MM.1S (cell line): ENCODE measurements at regions not wholly inside any gene's neighbourhood (a gene's known extent, or its start where the extent isn't known, plus 50 kb on each side); places are given as distances from the start of the nearest gene placed in this dataset.

Experiments used
- DNase-seq: peaks from one replicate; pipeline ENCODE4 v3.0.0-alpha.2; 2015
- H2AFZ ChIP-seq: fragments of 300-600 bp; sonication (generic); 2 replicates; pipeline ENCODE4 v1.6.0; 2016; ENCODE audit warnings: antibody characterized with exemption, low read length
- H3F3A ChIP-seq: fragments of 300-600 bp; sonication (generic); 2 replicates; pipeline ENCODE4 v1.6.1; 2016; ENCODE audit warnings: mild to moderate bottlenecking, antibody characterized with exemption, low read length, moderate library complexity, mixed read lengths; ENCODE audit not compliant: insufficient read depth
- H3K27ac ChIP-seq: fragments of 300-600 bp; sonication (generic); 2 replicates; pipeline ENCODE4 v1.5.1; 2016; ENCODE audit warnings: mild to moderate bottlenecking, low read length
- H3K27me3 ChIP-seq: fragments of 300-600 bp; sonication (generic); replicated peaks from 2 replicates; pipeline ENCODE4 v1.6.0; 2016; ENCODE audit warnings: low read length; ENCODE audit not compliant: insufficient read depth
- H3K36me3 ChIP-seq: fragments of 300-600 bp; sonication (generic); replicated peaks from 2 replicates; pipeline ENCODE4 v1.6.1; 2016; ENCODE audit warnings: mild to moderate bottlenecking, low read length, mixed read lengths; ENCODE audit not compliant: insufficient read depth
- H3K4me1 ChIP-seq: fragments of 300-600 bp; sonication (generic); 2 replicates; pipeline ENCODE4 v1.6.1; 2016; ENCODE audit warnings: low read length, mixed read lengths
- H3K4me2 ChIP-seq: fragments of 300-600 bp; sonication (generic); 2 replicates; pipeline ENCODE4 v1.6.0; 2016; ENCODE audit warnings: low read depth, low read length
- H3K4me3 ChIP-seq: fragments of 300-600 bp; sonication (generic); 2 replicates; pipeline ENCODE4 v1.5.1; 2016; ENCODE audit warnings: low read length, mixed read lengths
- H3K79me2 ChIP-seq: fragments of 300-600 bp; sonication (generic); 2 replicates; pipeline ENCODE4 v1.6.1; 2016; ENCODE audit warnings: mixed run types, low read length, mixed read lengths
- H3K9ac ChIP-seq: fragments of 300-600 bp; sonication (generic); 2 replicates; pipeline ENCODE4 v1.6.1; 2016; ENCODE audit warnings: low read length, mixed read lengths
- H3K9me2 ChIP-seq: fragments of 300-600 bp; sonication (generic); replicated peaks from 2 replicates; pipeline ENCODE4 v1.6.1; 2016; ENCODE audit warnings: mild to moderate bottlenecking, low read length, mixed read lengths; ENCODE audit not compliant: insufficient read depth
- H3K9me3 ChIP-seq: fragments of 300-600 bp; sonication (generic); replicated peaks from 2 replicates; pipeline ENCODE4 v1.6.1; 2016; ENCODE audit warnings: mild to moderate bottlenecking, low read length, mixed read lengths; ENCODE audit not compliant: insufficient read depth
- H4K20me1 ChIP-seq: fragments of 300-600 bp; sonication (generic); 2 replicates; pipeline ENCODE4 v1.6.1; 2016; ENCODE audit warnings: mild to moderate bottlenecking, low read length, moderate library complexity, mixed read lengths; ENCODE audit not compliant: insufficient read depth
- CTCF ChIP-seq: fragments of 300-600 bp; sonication (generic); IDR thresholded peaks from 2 replicates; pipeline ENCODE4 v1.5.1; 2016; ENCODE audit warnings: antibody characterized with exemption, low read length, mixed read lengths
- EZH2 ChIP-seq: fragments of 300-600 bp; sonication (generic); optimal IDR thresholded peaks from 2 replicates; pipeline ENCODE3; 2017; ENCODE audit warnings: low read depth, mild to moderate bottlenecking, antibody characterized with exemption, low read length, mixed read lengths
- EZH2phosphoT487 ChIP-seq: fragments of 300-600 bp; sonication (generic); IDR thresholded peaks from 2 replicates; pipeline ENCODE4 v1.6.1; 2018; ENCODE audit warnings: antibody characterized with exemption, low read length

GRCh38 chr2:37425408-37425807 is 81.0 kb downstream of the QPCT start:
- no peak overlapping the region for H2AFZ ChIP-seq
- H4K20me1 ChIP-seq: no peaks in the 10 kb centered on the region
- H3K4me3 ChIP-seq: no peak overlapping the region

DNA sequence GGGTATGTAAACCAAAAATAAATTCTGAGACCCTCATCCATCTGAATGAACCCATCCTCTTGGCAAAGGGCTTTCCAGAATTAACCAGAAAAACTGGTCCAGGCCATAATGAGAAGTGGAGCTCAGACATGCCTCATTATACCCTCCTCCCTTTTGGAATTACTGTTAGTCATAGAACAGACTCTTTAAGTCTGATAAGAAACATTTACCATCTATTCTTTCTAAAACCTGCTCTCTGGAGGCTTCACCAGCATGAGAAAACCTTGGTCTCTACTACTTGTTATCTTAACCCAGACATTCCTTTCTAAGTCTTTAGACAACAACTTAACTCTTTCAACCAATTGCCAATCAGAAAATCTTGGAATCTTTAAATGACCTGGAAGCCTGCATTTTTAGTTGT is 82.8 kb downstream of the QPCT start:
- H3K36me3 ChIP-seq: no peaks in the 10 kb centered on the region
- H3K4me3 ChIP-seq: no peak overlapping the region
- no peaks in the 10 kb centered on the region for H3K27me3 ChIP-seq
- DNase-seq: no peak
- no peaks in the 10 kb centered on the region for H3K79me2 ChIP-seq
- H3K4me1 ChIP-seq: no peaks in the 10 kb centered on the region
- no peak overlapping the region for H3K4me2 ChIP-seq
- H3F3A ChIP-seq: no peaks in the 10 kb centered on the region
- H2AFZ ChIP-seq: no peak overlapping the region
- no peaks in the 10 kb centered on the region for H4K20me1 ChIP-seq
- H3K9ac ChIP-seq: no peak overlapping the region
- no peaks in the 10 kb centered on the region for H3K9me2 ChIP-seq
- H3K27ac ChIP-seq: no peak overlapping the region
- H3K9me3 ChIP-seq: no peaks in the 10 kb centered on the region
- TF ChIP-seq EZH2 (no peak), EZH2phosphoT487 (no peak), CTCF (no peak)

More at GRCh38 chr2:37425408-37425807, 81.0 kb downstream of the QPCT start:
- Histone ChIP-seq H3K9ac (no peak overlapping the region), H3F3A (no peaks in the 10 kb centered on the region), H3K9me2 (no peaks in the 10 kb centered on the region), H3K4me1 (no peaks in the 10 kb centered on the region), H3K4me2 (no peak overlapping the region), H3K27ac (no peak overlapping the region), H3K79me2 (no peaks in the 10 kb centered on the region), H3K9me3 (no peaks in the 10 kb centered on the region), H3K36me3 (no peaks in the 10 kb centered on the region), H3K27me3 (no peaks in the 10 kb centered on the region)
- TF ChIP-seq CTCF (no peak), EZH2phosphoT487 (no peak), EZH2 (no peak)
- no peak for DNase-seq

DNA sequence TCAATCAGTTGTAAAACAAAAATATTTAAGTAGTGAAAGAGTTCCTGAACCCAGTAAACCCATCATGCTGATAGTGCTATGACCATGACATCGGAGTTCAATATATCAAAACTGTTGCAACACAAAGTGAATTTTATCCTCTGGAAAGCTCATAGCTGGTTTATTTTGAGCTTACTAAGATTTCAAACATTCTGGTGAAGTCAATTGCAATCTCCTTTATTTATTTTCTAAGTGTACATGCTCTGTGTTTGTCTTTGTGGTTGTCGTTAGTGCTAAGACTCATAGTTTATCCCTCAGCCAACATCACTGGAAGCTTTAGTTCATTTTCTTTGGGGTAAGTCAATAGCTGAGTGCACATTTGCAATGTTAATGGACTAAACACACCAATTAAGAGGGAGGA is 91.9 kb downstream of the QPCT start:
- H3K9me3 ChIP-seq: no peaks in the 10 kb centered on the region
- H3K4me1 ChIP-seq: no peaks in the 10 kb centered on the region
- H3F3A ChIP-seq: no peaks in the 10 kb centered on the region
- no peaks in the 10 kb centered on the region for H3K27me3 ChIP-seq
- no peak overlapping the region for H3K4me3 ChIP-seq
- H2AFZ ChIP-seq: no peak overlapping the region
- no peak overlapping the region for H3K27ac ChIP-seq
- H3K9ac ChIP-seq: no peak overlapping the region
- DNase-seq: no peak
- no peaks in the 10 kb centered on the region for H4K20me1 ChIP-seq
- H3K4me2 ChIP-seq: no peak overlapping the region
- TF ChIP-seq EZH2 (no peak), CTCF (no peak), EZH2phosphoT487 (no peak)
- H3K36me3 ChIP-seq: no peaks in the 10 kb centered on the region
- H3K9me2 ChIP-seq: no peaks in the 10 kb centered on the region
- no peaks in the 10 kb centered on the region for H3K79me2 ChIP-seq
